ENCODE measurements at regions not wholly inside any gene's neighbourhood (a gene's known extent, or its start where the extent isn't known, plus 50 kb on each side); places are given as distances from the start of the nearest gene placed in this dataset.

- in situ Hi-C loops (cut with HindIII; ENCODE audit: low sequenced_read_pairs), result no loop called here
- H3K4me3 ChIP-seq (ENCODE audit: low read depth, low read length), result no peak overlapping the region
- no peak for DNase-seq (ENCODE audit: low read depth, low spot score)
- TF ChIP-seq CTCF (IDR thresholded peaks at IDR 0.05; ENCODE audit: low read depth, low read length), result no peak
Measured at GRCh38 chr2:172336681-172337080, 90.7 kb upstream of the ITGA6 start.

- in situ Hi-C loops (cut with HindIII; ENCODE audit: low sequenced_read_pairs), result no loop called here
- DNase-seq (ENCODE audit: low read depth, low spot score), result no peak
- TF ChIP-seq CTCF (IDR thresholded peaks at IDR 0.05; ENCODE audit: low read depth, low read length), result no peak
- H3K4me3 ChIP-seq (ENCODE audit: low read depth, low read length), result no peak overlapping the region
Measured at GRCh38 chr2:172339371-172340010, 87.9 kb upstream of the ITGA6 start.

GRCh38 chr2:172340394-172340793, 87.0 kb upstream of the ITGA6 start:
- TF ChIP-seq CTCF (IDR thresholded peaks at IDR 0.05; ENCODE audit: low read depth, low read length), result no peak
- in situ Hi-C loops (cut with HindIII; ENCODE audit: low sequenced_read_pairs), result no loop called here
- no peak overlapping the region for H3K4me3 ChIP-seq (ENCODE audit: low read depth, low read length)

GRCh38 chr2:172342078-172342477, 85.3 kb upstream of the ITGA6 start:
- DNase-seq (ENCODE audit: low read depth, low spot score), result no peak
- no peak for TF ChIP-seq CTCF (IDR thresholded peaks at IDR 0.05; ENCODE audit: low read depth, low read length)
- in situ Hi-C loops (cut with HindIII; ENCODE audit: low sequenced_read_pairs), result no loop called here
- H3K4me3 ChIP-seq (ENCODE audit: low read depth, low read length), result no peak overlapping the region

More at GRCh38 chr2:172340394-172340793, 87.0 kb upstream of the ITGA6 start:
- no peak for DNase-seq (ENCODE audit: low read depth, low spot score)

GRCh38 chr2:172342611-172343010, 84.8 kb upstream of the ITGA6 start:
- no peak overlapping the region for H3K4me3 ChIP-seq (ENCODE audit: low read depth, low read length)
- TF ChIP-seq CTCF (IDR thresholded peaks at IDR 0.05; ENCODE audit: low read depth, low read length), result no peak
- DNase-seq (ENCODE audit: low read depth, low spot score), result no peak
- in situ Hi-C loops (cut with HindIII; ENCODE audit: low sequenced_read_pairs), result no loop called here

GRCh38 chr2:172344159-172344558, 83.2 kb upstream of the ITGA6 start:
- H3K4me3 ChIP-seq (ENCODE audit: low read depth, low read length), result no peak overlapping the region
- in situ Hi-C loops (cut with HindIII; ENCODE audit: low sequenced_read_pairs), result no loop called here
- no peak for TF ChIP-seq CTCF (IDR thresholded peaks at IDR 0.05; ENCODE audit: low read depth, low read length)
- DNase-seq (ENCODE audit: low read depth, low spot score), result no peak
